ENCODE measurements at regions not wholly inside any gene's neighbourhood (a gene's known extent, or its start where the extent isn't known, plus 50 kb on each side); places are given as distances from the start of the nearest gene placed in this dataset.

DNA sequence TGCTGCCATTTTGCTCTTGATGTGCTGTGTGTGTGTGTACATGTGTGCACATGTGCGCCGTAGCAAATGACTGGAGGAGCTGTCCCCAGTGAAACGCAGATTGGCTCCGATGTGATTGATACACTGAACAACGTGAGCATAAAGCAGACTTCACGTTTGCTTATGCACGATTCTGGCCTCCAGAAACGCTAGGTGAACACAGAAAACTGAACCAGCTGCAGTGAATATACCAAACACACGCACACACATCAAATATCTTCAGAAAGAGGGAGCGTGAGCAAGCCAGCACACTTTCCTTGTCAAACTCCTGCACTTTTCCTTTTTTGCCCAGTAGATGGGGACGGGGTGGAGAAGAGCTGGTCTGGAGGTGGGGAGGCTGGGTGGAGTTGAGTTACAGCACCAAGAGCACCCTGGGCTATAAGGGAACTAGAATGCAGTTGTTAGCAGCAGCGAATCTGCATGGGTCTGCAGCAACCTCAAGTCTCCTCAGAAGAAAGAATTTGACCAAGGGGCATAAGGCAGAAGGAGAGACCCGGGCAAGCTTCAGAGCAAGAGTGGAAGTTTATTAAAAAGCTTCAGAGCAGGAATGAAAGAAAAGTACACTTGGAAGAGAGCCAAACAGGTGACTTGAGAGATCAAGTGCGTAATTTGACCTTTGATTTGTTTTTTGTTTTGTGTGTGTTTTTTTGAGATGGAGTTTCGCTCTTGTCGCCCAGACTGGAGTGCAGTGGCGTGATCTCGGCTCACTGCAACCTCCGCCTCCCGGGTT lies 77.8 kb upstream of the CADM1 start:
- H3K27ac ChIP-seq (ENCODE audit: low read depth, low read length), result no peak overlapping the region
- TF ChIP-seq, protein P1, sequence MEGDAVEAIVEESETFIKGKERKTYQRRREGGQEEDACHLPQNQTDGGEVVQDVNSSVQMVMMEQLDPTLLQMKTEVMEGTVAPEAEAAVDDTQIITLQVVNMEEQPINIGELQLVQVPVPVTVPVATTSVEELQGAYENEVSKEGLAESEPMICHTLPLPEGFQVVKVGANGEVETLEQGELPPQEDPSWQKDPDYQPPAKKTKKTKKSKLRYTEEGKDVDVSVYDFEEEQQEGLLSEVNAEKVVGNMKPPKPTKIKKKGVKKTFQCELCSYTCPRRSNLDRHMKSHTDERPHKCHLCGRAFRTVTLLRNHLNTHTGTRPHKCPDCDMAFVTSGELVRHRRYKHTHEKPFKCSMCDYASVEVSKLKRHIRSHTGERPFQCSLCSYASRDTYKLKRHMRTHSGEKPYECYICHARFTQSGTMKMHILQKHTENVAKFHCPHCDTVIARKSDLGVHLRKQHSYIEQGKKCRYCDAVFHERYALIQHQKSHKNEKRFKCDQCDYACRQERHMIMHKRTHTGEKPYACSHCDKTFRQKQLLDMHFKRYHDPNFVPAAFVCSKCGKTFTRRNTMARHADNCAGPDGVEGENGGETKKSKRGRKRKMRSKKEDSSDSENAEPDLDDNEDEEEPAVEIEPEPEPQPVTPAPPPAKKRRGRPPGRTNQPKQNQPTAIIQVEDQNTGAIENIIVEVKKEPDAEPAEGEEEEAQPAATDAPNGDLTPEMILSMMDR (IDR thresholded peaks at IDR 0.05; ENCODE audit: low read depth, low read length), result peak; percentile 35; the same call in 1 of the 2 replicates
- ChIA-PET POLR2A (no interaction called here), CTCF (no interaction called here)
- H3K27me3 ChIP-seq (ENCODE audit: control insufficient read depth, insufficient read depth, low read length), result no peaks in the 10 kb centered on the region
- no peak for DNase-seq (ENCODE audit: low read depth, low spot score)
- no peak overlapping the region for H3K4me3 ChIP-seq (ENCODE audit: low read depth, low read length)
- H3K9me3 ChIP-seq (ENCODE audit: control insufficient read depth, insufficient read depth, low read length), result no peaks in the 10 kb centered on the region

DNA sequence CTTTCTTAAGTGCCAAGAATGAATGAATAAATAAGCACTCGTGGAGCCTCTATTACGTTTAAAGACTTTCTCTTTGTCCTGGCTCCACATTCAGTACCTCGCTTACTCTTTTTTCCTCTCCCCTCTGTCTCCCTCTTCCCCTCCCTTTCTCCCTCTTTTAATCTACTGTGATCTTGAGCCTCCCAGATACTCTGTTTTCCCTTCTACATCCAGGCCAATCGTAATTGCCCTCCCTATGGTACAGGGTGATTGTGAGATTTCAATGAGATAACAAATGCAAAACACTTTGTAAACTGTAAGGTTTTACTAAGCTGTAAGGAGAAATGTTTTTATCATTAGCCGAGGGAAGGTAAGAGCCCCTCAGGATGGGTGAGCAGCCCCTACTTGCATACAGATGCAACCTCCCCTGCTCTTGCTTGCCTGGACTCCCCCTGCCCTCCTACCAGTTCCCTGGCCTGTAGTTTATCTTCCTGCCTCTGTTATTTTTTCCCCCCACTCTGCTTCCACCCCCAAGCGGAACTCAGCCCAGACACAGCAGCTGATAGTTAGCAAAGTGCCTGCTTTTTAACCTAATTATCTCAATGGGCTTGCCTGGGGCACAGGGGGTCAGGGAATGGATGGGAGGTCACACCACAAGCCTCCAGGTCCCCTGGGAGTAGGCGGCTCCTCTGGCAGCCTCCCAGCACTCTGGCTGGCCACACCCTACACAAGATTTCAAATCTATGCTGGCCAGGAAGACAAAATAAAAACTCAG lies 76.9 kb upstream of the CADM1 start:
- Histone ChIP-seq H3K9me3 (ENCODE audit: control insufficient read depth, insufficient read depth, low read length) (no peaks in the 10 kb centered on the region), H3K27me3 (ENCODE audit: control insufficient read depth, insufficient read depth, low read length) (no peaks in the 10 kb centered on the region), H3K27ac (ENCODE audit: low read depth, low read length) (no peak overlapping the region), H3K4me3 (ENCODE audit: low read depth, low read length) (no peak overlapping the region)
- DNase-seq (ENCODE audit: low read depth, low spot score), result no peak
- TF ChIP-seq, protein P1 (IDR thresholded peaks at IDR 0.05; ENCODE audit: low read depth, low read length), result no peak
- ChIA-PET CTCF (no interaction called here), POLR2A (no interaction called here)

DNA sequence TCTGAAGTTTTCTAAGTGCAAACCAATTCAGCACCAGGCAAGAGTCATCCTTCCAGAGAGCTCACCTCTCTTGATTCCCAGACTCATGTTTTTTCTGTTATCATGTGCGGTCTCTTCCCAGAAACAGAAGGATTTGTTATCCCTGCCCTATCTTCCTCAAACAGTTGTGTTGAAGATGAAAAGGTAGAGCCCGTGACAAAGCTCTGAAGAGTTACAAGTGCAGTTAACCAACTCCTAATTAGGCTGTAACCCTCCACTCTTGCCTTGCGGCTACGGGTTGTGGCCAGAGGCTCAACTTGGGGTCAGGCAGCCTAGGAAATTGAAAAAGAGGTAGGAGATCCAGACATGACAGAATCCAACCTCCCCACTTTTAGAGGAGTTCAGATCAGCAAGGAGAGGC lies 76.2 kb upstream of the CADM1 start:
- POLR2A ChIA-PET, result no interaction called here
- H3K9me3 ChIP-seq (ENCODE audit: control insufficient read depth, insufficient read depth, low read length), result no peaks in the 10 kb centered on the region
- CTCF ChIA-PET, result no interaction called here
- no peak for DNase-seq (ENCODE audit: low read depth, low spot score)
- H3K27me3 ChIP-seq (ENCODE audit: control insufficient read depth, insufficient read depth, low read length), result no peaks in the 10 kb centered on the region
- TF ChIP-seq, protein P1 (IDR thresholded peaks at IDR 0.05; ENCODE audit: low read depth, low read length), result no peak
- H3K4me3 ChIP-seq (ENCODE audit: low read depth, low read length), result no peak overlapping the region
- H3K27ac ChIP-seq (ENCODE audit: low read depth, low read length), result no peak overlapping the region

DNA sequence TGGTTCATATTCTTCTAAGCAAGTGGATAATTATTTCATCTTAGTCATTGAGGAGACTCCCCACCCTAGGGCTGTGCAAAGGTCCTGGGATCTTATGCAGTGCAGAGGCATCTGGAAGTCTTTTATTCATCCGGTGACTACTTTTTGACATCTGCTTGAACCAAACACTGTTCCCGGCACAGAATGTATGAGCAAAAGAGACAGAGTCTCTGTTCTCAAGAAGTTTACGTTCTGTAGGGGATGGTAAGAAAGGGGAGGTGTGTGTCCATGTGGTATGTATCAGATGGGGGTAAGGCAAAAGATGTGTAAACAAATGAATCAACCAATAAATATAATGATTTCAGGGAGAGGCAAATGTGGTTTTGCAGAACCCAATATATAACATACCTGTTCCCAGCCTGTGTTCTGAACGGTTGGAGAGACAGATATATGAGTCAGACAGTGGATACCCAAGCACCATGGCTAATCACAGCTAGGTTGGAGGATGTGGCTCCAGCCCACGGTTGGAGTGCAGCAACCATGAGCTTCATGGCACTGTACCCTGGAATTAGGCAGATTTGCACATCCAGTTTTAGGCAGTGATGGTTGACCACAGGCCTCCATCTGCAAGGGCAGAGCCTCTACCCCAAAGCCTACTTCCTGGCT lies 75.1 kb upstream of the CADM1 start:
- TF ChIP-seq, protein P1 (IDR thresholded peaks at IDR 0.05; ENCODE audit: low read depth, low read length), result no peak
- CTCF ChIA-PET, result no interaction called here
- no peak for DNase-seq (ENCODE audit: low read depth, low spot score)
- Histone ChIP-seq H3K27ac (ENCODE audit: low read depth, low read length) (no peak overlapping the region), H3K4me3 (ENCODE audit: low read depth, low read length) (no peak overlapping the region), H3K9me3 (ENCODE audit: control insufficient read depth, insufficient read depth, low read length) (no peaks in the 10 kb centered on the region), H3K27me3 (ENCODE audit: control insufficient read depth, insufficient read depth, low read length) (no peaks in the 10 kb centered on the region)
- POLR2A ChIA-PET, result no interaction called here

DNA sequence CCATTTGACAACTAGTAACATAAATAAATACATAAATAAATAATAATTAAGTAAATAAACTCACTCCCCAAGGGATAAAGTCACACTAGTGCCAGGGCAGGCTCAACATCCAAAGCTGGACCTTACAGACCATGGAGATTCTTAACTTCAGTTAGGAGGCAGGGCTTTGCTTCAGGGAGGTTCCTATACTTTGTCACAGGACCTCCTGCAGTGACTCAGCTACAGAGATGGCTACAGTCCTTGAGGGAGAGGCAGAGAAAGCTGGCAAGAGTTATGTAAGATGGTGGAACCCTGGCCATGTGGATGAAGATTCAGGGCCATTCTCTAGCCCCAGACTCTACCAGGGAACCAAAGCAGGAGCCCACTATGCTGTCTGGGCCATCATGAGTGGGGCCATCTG lies 74.1 kb upstream of the CADM1 start:
- POLR2A ChIA-PET, result no interaction called here
- CTCF ChIA-PET, result no interaction called here
- H3K27me3 ChIP-seq (ENCODE audit: control insufficient read depth, insufficient read depth, low read length), result no peaks in the 10 kb centered on the region

More for the DNA sequence above, 74.1 kb upstream of the CADM1 start:
- H3K9me3 ChIP-seq (ENCODE audit: control insufficient read depth, insufficient read depth, low read length), result no peaks in the 10 kb centered on the region
- no peak overlapping the region for H3K4me3 ChIP-seq (ENCODE audit: low read depth, low read length)
- TF ChIP-seq, protein P1 (IDR thresholded peaks at IDR 0.05; ENCODE audit: low read depth, low read length), result no peak
- no peak overlapping the region for H3K27ac ChIP-seq (ENCODE audit: low read depth, low read length)
- DNase-seq (ENCODE audit: low read depth, low spot score), result no peak
